Stimulated activated CD8-positive, alpha-beta memory T cell treated with anti-CD3 and anti-CD28 coated beads, Interleukin-15, amount 100 ng/mL, for 24 hours (primary cell): ENCODE measurements at regions not wholly inside any gene's neighbourhood (a gene's known extent, or its start where the extent isn't known, plus 50 kb on each side); places are given as distances from the start of the nearest gene placed in this dataset.

Source experiments
- DNase-seq: peaks from one replicate; pipeline ENCODE4 v3.0.0-alpha.2; 2020; ENCODE audit warnings: low read depth

DNA sequence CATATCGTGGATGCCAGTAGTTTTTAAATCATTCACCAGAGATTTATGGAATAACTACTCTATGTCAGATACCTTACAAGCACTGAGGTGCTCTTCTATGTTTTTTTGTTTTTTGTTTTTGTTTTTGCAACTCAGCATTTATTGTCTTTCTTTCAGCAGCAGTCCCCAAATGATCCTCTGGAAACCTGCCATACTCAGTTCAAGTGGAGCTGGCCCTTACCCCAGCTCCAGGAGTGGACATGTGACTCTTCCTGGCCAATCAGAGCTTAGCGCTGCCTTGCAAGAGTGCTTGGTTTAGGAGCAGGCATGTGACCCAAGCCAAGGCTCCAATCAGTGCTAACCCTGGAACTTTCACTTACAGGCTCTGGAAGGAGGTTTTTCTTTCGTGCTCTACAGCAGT lies 356.6 kb upstream of the ZMIZ1 start:
- no peak for DNase-seq

DNA sequence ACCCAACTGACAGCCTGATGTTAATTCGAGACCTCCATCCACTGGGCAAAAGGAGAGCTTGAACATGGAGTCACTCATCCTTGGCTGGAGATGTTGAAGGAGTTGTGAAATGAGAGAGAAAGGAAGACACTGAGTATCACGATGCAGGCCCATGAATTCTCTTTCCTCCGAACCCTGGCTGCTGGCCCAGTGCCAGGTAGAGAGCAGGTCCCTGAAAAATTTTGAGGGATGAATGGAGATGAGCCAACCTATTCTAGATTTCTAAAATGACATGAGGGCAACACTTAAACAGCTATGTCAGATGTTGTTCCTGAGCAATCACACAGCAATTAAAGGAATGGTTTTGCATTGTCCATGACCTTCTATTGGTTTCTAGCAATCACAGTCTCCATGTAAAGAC lies 355.1 kb upstream of the ZMIZ1 start:
- no peak for DNase-seq

DNA sequence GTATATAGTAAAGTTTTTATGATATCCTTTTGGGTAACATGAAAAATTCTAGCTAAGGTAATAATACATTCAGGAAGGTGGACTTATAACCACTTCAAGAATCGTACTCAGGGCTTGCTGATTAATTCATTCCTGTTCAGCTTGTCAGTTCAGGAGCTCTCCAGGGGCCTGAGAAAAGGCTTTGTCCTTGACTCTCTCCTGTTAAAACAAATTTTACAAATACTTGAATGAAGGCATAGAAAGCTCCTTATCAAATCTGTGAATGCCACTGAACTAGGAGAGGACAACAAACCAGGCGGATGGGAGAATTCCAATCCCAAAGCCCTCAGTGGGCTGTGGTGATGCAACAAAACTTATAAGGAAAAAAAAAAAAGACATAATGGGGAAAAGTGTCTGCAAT lies 354.5 kb upstream of the ZMIZ1 start:
- no peak for DNase-seq

- no peak for DNase-seq
These were observed 353.3 kb upstream of the ZMIZ1 start for GRCh38 chr10:78715435-78715834.

GRCh38 chr10:78716043-78716660 lies 352.6 kb upstream of the ZMIZ1 start:
- no peak for DNase-seq

- DNase-seq = no peak
These were observed 351.6 kb upstream of the ZMIZ1 start for GRCh38 chr10:78717200-78717599.

GRCh38 chr10:78718032-78718572 lies 350.7 kb upstream of the ZMIZ1 start:
- no peak for DNase-seq

DNA sequence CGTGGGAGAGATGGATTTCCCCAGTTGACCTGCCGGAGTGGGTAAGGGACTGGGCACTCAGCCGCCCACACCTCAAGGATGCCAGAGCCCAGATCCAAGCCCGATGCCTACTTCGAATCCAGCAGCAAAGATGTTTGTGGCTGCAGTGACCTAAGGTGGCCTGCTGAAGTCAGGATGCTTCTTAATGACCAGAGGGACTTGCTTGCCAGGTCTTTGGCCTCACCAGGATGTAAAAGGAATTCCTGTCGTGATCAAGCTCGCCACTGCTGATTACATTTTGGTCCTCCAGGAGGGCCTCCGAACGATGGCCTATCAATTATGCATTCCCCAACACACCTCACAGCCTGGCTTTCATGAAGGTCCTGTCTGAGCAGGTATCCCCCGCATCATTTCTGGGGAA lies 349.5 kb upstream of the ZMIZ1 start:
- DNase-seq = no peak

- DNase-seq = no peak
These were observed 348.7 kb upstream of the ZMIZ1 start for GRCh38 chr10:78720091-78720490.

DNA sequence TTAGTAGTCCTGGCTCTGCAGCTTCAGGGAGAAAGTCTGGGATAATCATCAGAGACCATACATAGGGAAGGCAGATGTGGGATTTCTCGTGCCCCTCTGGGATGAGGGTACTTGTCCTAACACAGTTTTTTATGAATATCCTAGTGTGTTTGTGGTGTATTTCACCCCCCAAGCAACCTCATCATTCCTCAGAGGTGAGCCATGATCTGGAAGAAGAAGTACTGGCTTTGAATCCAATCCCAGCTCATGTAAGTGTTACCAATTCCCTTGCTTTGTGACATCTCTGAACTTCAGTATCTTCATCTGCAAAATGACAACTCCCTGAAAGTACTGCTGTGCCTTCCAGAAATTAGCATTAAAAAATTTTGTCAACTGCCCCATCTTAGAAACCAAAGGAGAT lies 347.5 kb upstream of the ZMIZ1 start:
- DNase-seq = no peak

GRCh38 chr10:78724846-78725245 lies 343.9 kb upstream of the ZMIZ1 start:
- no peak for DNase-seq

DNA sequence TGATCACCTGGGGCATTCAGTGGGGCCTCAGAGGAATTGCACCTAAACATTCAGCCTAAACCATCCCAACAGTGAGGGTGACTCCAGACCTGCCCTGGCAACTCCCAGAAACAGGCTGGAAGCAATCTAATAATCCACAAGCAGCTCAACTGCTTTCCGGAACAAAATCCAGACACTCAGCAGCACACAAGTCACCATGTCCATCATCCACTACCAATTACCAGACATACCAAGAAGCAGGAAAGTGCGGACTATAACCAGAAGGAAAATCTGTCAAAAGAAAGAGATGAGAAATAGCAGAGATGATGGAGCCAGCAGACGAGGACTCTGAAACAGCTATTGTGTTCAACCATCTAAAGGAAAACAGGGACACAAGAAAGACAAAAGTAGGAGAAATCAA lies 342.6 kb upstream of the ZMIZ1 start:
- no peak for DNase-seq

DNA sequence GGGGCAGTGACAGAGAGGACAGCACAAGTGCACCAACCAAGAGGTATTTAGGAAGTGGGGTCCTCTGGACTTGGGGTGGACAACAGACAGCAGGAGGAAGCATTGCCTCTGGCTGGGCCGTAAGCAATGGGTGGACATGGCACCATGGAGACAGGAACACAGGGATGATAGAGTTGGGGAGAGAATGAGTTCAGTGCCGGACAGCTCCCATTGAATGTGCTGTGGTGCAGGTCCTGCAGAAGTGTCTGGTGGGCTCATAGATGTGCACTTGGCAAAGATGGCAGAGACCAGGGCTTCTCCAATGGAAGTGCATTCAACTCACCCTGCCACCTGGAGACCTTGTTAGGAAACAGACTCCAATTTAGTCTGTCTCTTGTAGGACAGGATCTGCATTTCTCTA lies 341.5 kb upstream of the ZMIZ1 start:
- DNase-seq = no peak

- no peak for DNase-seq
These were observed 341.0 kb upstream of the ZMIZ1 start for GRCh38 chr10:78727728-78728127.

GRCh38 chr10:78728176-78728575 lies 340.6 kb upstream of the ZMIZ1 start:
- DNase-seq = no peak

- DNase-seq = no peak
These were observed 339.4 kb upstream of the ZMIZ1 start for GRCh38 chr10:78729366-78729765.

GRCh38 chr10:78729800-78730199 lies 339.0 kb upstream of the ZMIZ1 start:
- no peak for DNase-seq

DNA sequence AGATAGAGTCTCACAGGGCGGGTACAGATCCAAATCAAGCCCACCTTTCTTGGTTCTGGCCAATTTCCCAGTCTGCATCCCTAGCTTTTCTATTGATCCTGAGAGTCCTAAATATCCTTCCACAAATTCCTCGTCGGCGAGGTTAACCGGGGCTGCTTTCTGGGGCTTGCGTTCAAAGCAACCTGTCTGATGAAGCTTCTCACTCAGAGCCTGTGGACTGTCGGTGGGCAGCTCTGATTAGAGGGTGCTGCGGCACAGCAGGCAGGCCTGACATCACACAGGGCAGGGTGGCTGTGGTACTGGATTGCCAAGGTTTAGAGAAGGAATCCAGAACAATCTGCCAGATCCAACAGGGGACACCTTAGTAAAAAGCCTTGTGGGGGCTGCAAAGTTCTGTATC lies 338.0 kb upstream of the ZMIZ1 start:
- DNase-seq = no peak

- DNase-seq = no peak
These were observed 337.1 kb upstream of the ZMIZ1 start for GRCh38 chr10:78731675-78732074.

- no peak for DNase-seq
These were observed 336.4 kb upstream of the ZMIZ1 start for GRCh38 chr10:78732381-78732780.

DNA sequence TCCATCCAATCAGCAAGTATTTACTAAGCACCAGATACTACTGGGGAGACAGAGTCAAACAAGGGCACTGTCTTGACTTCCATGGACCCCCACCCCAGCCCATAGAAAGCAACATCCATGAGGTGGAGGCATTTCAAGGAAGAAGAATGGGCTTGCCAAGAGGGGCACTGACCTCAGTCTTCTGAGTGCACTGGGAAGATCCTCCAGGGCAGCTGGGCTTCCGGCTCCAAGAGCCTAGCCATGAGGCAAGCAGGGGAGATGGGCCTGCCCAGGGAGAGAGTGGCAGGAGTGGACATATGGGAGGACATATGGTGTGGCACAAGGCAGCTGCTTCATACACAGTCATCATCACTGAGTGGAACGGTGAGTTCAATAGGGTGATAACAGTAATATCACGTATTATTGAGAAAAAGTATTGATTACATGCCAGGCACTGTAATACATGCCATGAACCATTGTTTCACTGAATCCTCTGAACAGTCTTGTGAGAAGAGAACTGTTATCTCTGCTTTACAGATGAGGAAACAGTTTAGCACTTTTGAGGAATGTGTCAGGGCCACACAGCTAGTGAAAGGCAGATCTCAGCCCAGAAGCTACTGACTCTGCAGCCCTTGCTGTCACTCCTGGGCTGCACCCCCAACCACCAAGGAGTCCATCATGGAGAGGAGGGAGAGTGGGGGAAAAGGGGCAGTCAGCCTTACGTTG lies 331.7 kb upstream of the ZMIZ1 start:
- no peak for DNase-seq

DNA sequence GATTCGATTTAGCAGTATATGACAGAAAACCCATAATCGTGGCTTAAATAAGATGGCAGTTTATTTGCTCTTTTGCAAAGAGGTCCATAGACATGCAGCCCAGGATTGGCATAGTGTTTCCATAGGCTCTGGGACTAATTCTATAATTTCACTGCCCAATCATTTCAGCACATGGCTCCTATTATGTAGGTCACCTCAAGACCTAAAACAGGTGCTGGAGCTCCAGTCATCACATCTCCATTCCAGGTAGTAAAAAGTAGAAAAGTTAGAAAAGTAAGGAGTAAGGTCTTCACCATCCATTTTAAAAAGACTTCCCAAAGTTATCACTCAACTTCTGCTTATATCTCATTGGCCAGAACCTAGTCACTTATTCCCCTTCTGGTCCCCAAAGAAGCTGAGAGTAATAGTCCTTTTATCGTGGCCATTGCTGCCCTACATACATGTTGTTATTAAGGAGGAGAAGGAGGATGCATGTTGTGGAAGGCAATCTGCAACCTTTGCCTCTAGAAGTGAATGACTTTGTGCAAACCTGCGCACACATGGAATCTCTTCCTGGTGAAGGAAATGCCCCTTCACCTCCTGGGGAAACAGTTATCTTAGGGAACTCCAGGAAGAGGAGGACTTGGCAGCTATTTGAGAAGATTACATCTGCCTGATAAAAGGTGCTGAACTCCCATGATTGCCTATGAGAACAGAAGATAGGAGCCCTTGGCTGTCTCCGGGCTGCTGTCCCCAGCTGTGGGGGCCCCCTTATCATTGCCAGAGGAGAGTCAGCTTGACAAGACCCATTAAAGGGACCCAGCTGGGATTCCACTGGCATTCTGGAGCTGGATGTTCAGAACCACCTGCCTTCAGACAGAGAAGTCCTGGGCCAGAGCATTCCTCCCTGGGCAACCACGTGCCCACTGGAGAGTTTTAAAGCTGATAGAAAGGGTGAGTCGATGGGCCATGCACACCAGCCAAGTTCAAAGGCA lies 330.6 kb upstream of the ZMIZ1 start:
- no peak for DNase-seq

DNA sequence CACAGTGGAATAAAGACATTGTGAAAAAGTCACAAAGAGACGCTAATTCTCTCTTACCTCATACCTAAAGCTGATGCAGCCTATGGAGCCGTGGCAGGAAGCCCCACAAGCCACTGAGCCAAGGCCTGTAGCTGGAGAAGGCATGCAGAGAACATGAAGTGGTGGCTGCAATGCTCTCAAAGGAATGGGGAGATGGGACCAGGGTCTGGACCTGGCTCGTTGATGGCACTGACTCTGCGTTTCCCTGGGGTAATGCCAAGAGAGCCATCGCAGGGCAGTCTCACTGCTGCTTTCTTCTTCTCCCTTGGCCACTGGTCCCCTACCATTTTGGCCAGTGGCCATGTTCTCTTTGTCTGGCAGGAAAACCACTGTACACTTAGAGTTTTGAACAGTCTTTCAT lies 329.9 kb upstream of the ZMIZ1 start:
- no peak for DNase-seq
